Stomach (tissue), 8 donors: ENCODE measurements at regions not wholly inside any gene's neighbourhood (a gene's known extent, or its start where the extent isn't known, plus 50 kb on each side); places are given as distances from the start of the nearest gene placed in this dataset.

Experiments
- DNase-seq, 2 donors: peaks; one replicate each; pipeline versions ENCODE4 v3.0.0 to v3.0.0-alpha.2; 2013 to 2019
- H3K27ac ChIP-seq, 5 donors: fragments of 200-600 bp in 4 of 5; sonication (generic) in 4 of 5; one replicate each; pipeline ENCODE4 v1.5.1; 2013 to 2019; ENCODE audit warnings: mild to moderate bottlenecking in 1 of 5, moderate library complexity in 1 of 5
- H3K27me3 ChIP-seq, 3 donors: fragments of 200-600 bp; sonication (generic); one replicate each; pipeline ENCODE4 v1.5.1; 2017 to 2019; ENCODE audit warnings: mixed run types in 1 of 3
- H3K36me3 ChIP-seq, 4 donors: fragments of 200-600 bp; sonication (generic); 1 replicate in 3 of 4; 2 replicates in 1 of 4; pipeline ENCODE4 v1.5.1; 2016 to 2019
- H3K4me1 ChIP-seq, 4 donors: fragments of 200-600 bp; sonication (generic); one replicate each; pipeline ENCODE4 v1.5.1; 2016 to 2019
- H3K4me3 ChIP-seq, 4 donors: fragments of 200-600 bp; sonication (generic) in 3 of 4; one replicate each; pipeline ENCODE4 v1.5.1; 2016 to 2019; ENCODE audit warnings: mild to moderate bottlenecking in 1 of 4
- H3K9me3 ChIP-seq, 4 donors: fragments of 200-600 bp; sonication (generic); one replicate each; pipeline ENCODE4 v1.5.1; 2016 to 2019
- CTCF ChIP-seq, 7 experiments: fragments of 450-650 bp in 4 of 7; fragments of 200-600 bp in 3 of 7; sonication (generic) in 3 of 7; IDR thresholded peaks; one replicate each; pipeline ENCODE4 v1.5.1; 2016 to 2019; ENCODE audit warnings: antibody characterized with exemption in 7 of 7, control low read depth in 2 of 7, mild to moderate bottlenecking in 1 of 7
- EP300 ChIP-seq: sonication (generic); formaldehyde crosslinking; IDR thresholded peaks from one replicate; pipeline ENCODE4 v1.6.1; 2017; ENCODE audit warnings: antibody characterized with exemption
- POLR2A ChIP-seq, 4 donors: fragments of 450-650 bp; IDR thresholded peaks; one replicate each; pipeline ENCODE4 v1.6.1; 2016; ENCODE audit warnings: antibody characterized with exemption in 4 of 4, control low read depth in 2 of 4, mild to moderate bottlenecking in 1 of 4, moderate library complexity in 1 of 4
- POLR2AphosphoS5 ChIP-seq, 3 donors: sonication (generic); formaldehyde crosslinking; IDR thresholded peaks; one replicate each; pipeline ENCODE4 v1.6.1; 2016; ENCODE audit warnings: antibody characterized with exemption in 3 of 3
- WGBS, 5 donors: extraction: QIAGEN DNeasy Blood & Tissue Kit in 3 of 5; methylation state at CpG; one replicate each; pipeline versions ENCODE4 v1.1.5 to v1.1.7; 2013 to 2018; 5-methylcytosine and 5-hydroxymethylcytosine counted together
- intact Hi-C: fragments of 100-400 bp; cut with DNase I; formaldehyde crosslinking; loops from one replicate; pipeline ENCODE4 v1.15.1; 2023; ENCODE audit warnings: low total_unique reads
- donor health status: healthy with polysubstance abuse.
- donor health status: Bipolar disorder and iron deficiency.
- donor health status: healthy.

GRCh38 chr6:141321493-141322347, 811.0 kb upstream of the GJE1 start:
- peak in 1 of 2 donors; percentile 3 for DNase-seq
- Histone ChIP-seq H3K27me3 (no peaks in the 10 kb centered on the region), H3K9me3 (no peaks in the 10 kb centered on the region), H3K4me3 (no peak overlapping the region), H3K36me3 (no peaks in the 10 kb centered on the region), H3K4me1 (no peaks in the 10 kb centered on the region), H3K27ac (no peak overlapping the region)
- intact Hi-C loops, result no loop called here
- TF ChIP-seq EP300 (no peak), POLR2A (IDR thresholded peaks at IDR 0.05) (no peak), CTCF (IDR thresholded peaks at IDR 0.05) (no peak), POLR2AphosphoS5 (IDR thresholded peaks at IDR 0.05) (no peak)
- 56 to 75% (median 64%) methylated on average over 5 of the region's 5 CpGs for WGBS, 5 donors

- no peak overlapping the region for H3K4me3 ChIP-seq
- H3K4me1 ChIP-seq, result no peaks in the 10 kb centered on the region
- no peaks in the 10 kb centered on the region for H3K27me3 ChIP-seq
- intact Hi-C loops, result no loop called here
- TF ChIP-seq POLR2A (IDR thresholded peaks at IDR 0.05) (no peak), CTCF (IDR thresholded peaks at IDR 0.05) (no peak), EP300 (no peak), POLR2AphosphoS5 (IDR thresholded peaks at IDR 0.05) (no peak)
- no peak for DNase-seq
- H3K9me3 ChIP-seq, result no peaks in the 10 kb centered on the region
- H3K27ac ChIP-seq, result no peak overlapping the region
- WGBS, 5 donors, result 89 to 94% (median 91%) methylated on average over 5 of the region's 5 CpGs
- no peaks in the 10 kb centered on the region for H3K36me3 ChIP-seq
Measured at GRCh38 chr6:141316236-141316635, 816.5 kb upstream of the GJE1 start.

- WGBS, 5 donors, result 74 to 90% (median 84%) methylated on average over 1 of the region's 1 CpG
- peak in 1 of 2 donors; percentile 16 for DNase-seq
- intact Hi-C loops, result no loop called here
Measured at GRCh38 chr6:141313986-141314385, 818.7 kb upstream of the GJE1 start.

GRCh38 chr6:141309295-141309694, 823.4 kb upstream of the GJE1 start:
- no peak overlapping the region for H3K27ac ChIP-seq
- TF ChIP-seq CTCF (IDR thresholded peaks at IDR 0.05), result no peak
- no peak for TF ChIP-seq POLR2AphosphoS5 (IDR thresholded peaks at IDR 0.05)
- TF ChIP-seq POLR2A (IDR thresholded peaks at IDR 0.05), result no peak
- no peak for TF ChIP-seq EP300
- H3K9me3 ChIP-seq, result no peaks in the 10 kb centered on the region
- intact Hi-C loops, result no loop called here
- no peak overlapping the region for H3K4me3 ChIP-seq
- DNase-seq, result no peak
- H3K36me3 ChIP-seq, result no peaks in the 10 kb centered on the region
- H3K4me1 ChIP-seq, result no peaks in the 10 kb centered on the region
- no peaks in the 10 kb centered on the region for H3K27me3 ChIP-seq

More at GRCh38 chr6:141313986-141314385, 818.7 kb upstream of the GJE1 start:
- H3K4me1 ChIP-seq, result no peaks in the 10 kb centered on the region
- no peak overlapping the region for H3K27ac ChIP-seq
- no peaks in the 10 kb centered on the region for H3K9me3 ChIP-seq
- H3K4me3 ChIP-seq, result no peak overlapping the region
- no peak for TF ChIP-seq POLR2AphosphoS5 (IDR thresholded peaks at IDR 0.05)
- no peaks in the 10 kb centered on the region for H3K36me3 ChIP-seq
- no peaks in the 10 kb centered on the region for H3K27me3 ChIP-seq
